Bronchial epithelial cell (primary cell): ENCODE measurements at regions not wholly inside any gene's neighbourhood (a gene's known extent, or its start where the extent isn't known, plus 50 kb on each side); places are given as distances from the start of the nearest gene placed in this dataset.

ENCODE experiments used
- DNase-seq: peaks from one replicate; pipeline ENCODE4 v3.0.0-alpha.2; 2010; ENCODE audit warnings: low read depth
- FAIRE-seq: peaks from 2 replicates; lab custom pipeline; 2011; peaks lifted over from hg19 to GRCh38; lab: Jason Lieb, UNC
- H3K27me3 ChIP-seq: 2 replicates; pipeline ENCODE4 v1.5.1; 2011; ENCODE audit warnings: low read length; ENCODE audit not compliant: control insufficient read depth, insufficient read depth
- H3K36me3 ChIP-seq: 2 replicates; pipeline ENCODE4 v1.5.1; 2011; ENCODE audit warnings: low read length; ENCODE audit not compliant: control insufficient read depth, insufficient read depth
- H3K4me3 ChIP-seq: 2 replicates; pipeline ENCODE4 v1.5.1; 2011; ENCODE audit warnings: mild to moderate bottlenecking, low read depth, low read length, control low read depth
- CTCF ChIP-seq: IDR thresholded peaks from 2 replicates; pipeline ENCODE4 v1.5.1; 2011; ENCODE audit warnings: mild to moderate bottlenecking, moderate library complexity, low read length, control low read depth, inconsistent platforms; ENCODE audit not compliant: insufficient read depth, severe bottlenecking

GRCh38 chr2:48219555-48220436 is 94.7 kb upstream of the FOXN2 start:
- Histone ChIP-seq H3K36me3 (no peaks in the 10 kb centered on the region), H3K4me3 (no peak overlapping the region), H3K27me3 (no peaks in the 10 kb centered on the region)
- DNase-seq (no peak), FAIRE-seq (no peak)
- TF ChIP-seq CTCF = no peak

- Histone ChIP-seq H3K36me3 (no peaks in the 10 kb centered on the region), H3K27me3 (no peaks in the 10 kb centered on the region), H3K4me3 (no peak overlapping the region)
- FAIRE-seq (no peak), DNase-seq (no peak)
- TF ChIP-seq CTCF = no peak
These were observed 94.0 kb upstream of the FOXN2 start for GRCh38 chr2:48220501-48220900.

- peak; percentile 84 for DNase-seq
- FAIRE-seq = no peak
These were observed 92.5 kb upstream of the FOXN2 start for GRCh38 chr2:48221846-48222516.

GRCh38 chr2:48227617-48228344 is 86.7 kb upstream of the FOXN2 start:
- Histone ChIP-seq H3K27me3 (no peaks in the 10 kb centered on the region), H3K4me3 (no peak overlapping the region), H3K36me3 (no peaks in the 10 kb centered on the region)
- no peak for TF ChIP-seq CTCF
- DNase-seq (no peak), FAIRE-seq (no peak)

More at GRCh38 chr2:48221846-48222516, 92.5 kb upstream of the FOXN2 start:
- TF ChIP-seq CTCF = no peak
- no peak overlapping the region for H3K4me3 ChIP-seq
- H3K36me3 ChIP-seq = no peaks in the 10 kb centered on the region
- no peaks in the 10 kb centered on the region for H3K27me3 ChIP-seq

- no peaks in the 10 kb centered on the region for H3K27me3 ChIP-seq
- no peaks in the 10 kb centered on the region for H3K36me3 ChIP-seq
- DNase-seq (no peak), FAIRE-seq (no peak)
- TF ChIP-seq CTCF = no peak
- no peak overlapping the region for H3K4me3 ChIP-seq
These were observed 86.2 kb upstream of the FOXN2 start for GRCh38 chr2:48228345-48228684.
